Mesendoderm (in vitro differentiated cells): ENCODE measurements at regions not wholly inside any gene's neighbourhood (a gene's known extent, or its start where the extent isn't known, plus 50 kb on each side); places are given as distances from the start of the nearest gene placed in this dataset.

Experiments used
- DNase-seq: peaks from one replicate; pipeline ENCODE4 v3.0.0; 2013
- H2AK5ac ChIP-seq: 2 replicates; pipeline ENCODE4 v1.6.1; 2013; ENCODE audit warnings: low read length, inconsistent platforms
- H2BK120ac ChIP-seq: 2 replicates; pipeline ENCODE4 v1.6.1; 2013; ENCODE audit warnings: low read depth, mild to moderate bottlenecking, low read length, moderate library complexity, mixed read lengths
- H2BK15ac ChIP-seq: replicated peaks from 2 replicates; pipeline ENCODE4 v1.6.1; 2013; ENCODE audit warnings: low read depth, mild to moderate bottlenecking, moderate library complexity
- H2BK5ac ChIP-seq: 2 replicates; pipeline ENCODE4 v1.6.1; 2013; ENCODE audit warnings: low read length, inconsistent platforms
- H3K18ac ChIP-seq: 2 replicates; pipeline ENCODE4 v1.6.1; 2013; ENCODE audit warnings: mild to moderate bottlenecking, low read length, mixed read lengths
- H3K23ac ChIP-seq: one replicate; pipeline ENCODE4 v1.6.1; 2013; ENCODE audit warnings: low read length
- H3K27ac ChIP-seq: 2 replicates; pipeline ENCODE4 v1.5.1; 2013; ENCODE audit warnings: low read depth, mild to moderate bottlenecking, inconsistent platforms, low read length, moderate library complexity
- H3K27me3 ChIP-seq: 2 replicates; pipeline ENCODE4 v1.6.1; 2013; ENCODE audit warnings: low read length, control low read depth, mild to moderate bottlenecking, inconsistent platforms; ENCODE audit not compliant: insufficient read depth, poor library complexity
- H3K36me3 ChIP-seq: 2 replicates; pipeline ENCODE4 v1.6.1; 2013; ENCODE audit warnings: low read length, inconsistent platforms; ENCODE audit not compliant: control insufficient read depth, insufficient read depth
- H3K4ac ChIP-seq: one replicate; pipeline ENCODE4 v1.6.1; 2013; ENCODE audit warnings: low read depth, mild to moderate bottlenecking, low read length, moderate library complexity
- H3K4me1 ChIP-seq: 2 replicates; pipeline ENCODE4 v1.6.1; 2013; ENCODE audit warnings: low read depth, low read length, inconsistent platforms; ENCODE audit not compliant: control insufficient read depth
- H3K4me2 ChIP-seq: 2 replicates; pipeline ENCODE4 v1.6.1; 2013; ENCODE audit warnings: low read length
- H3K4me3 ChIP-seq: 2 replicates; pipeline ENCODE4 v1.5.1; 2013; ENCODE audit warnings: mild to moderate bottlenecking, low read length
- H3K56ac ChIP-seq: one replicate; pipeline ENCODE4 v1.6.1; 2013; ENCODE audit warnings: low read length
- H3K79me1 ChIP-seq: 2 replicates; pipeline ENCODE4 v1.6.1; 2013; ENCODE audit warnings: low read length, inconsistent platforms
- H3K79me2 ChIP-seq: 2 replicates; pipeline ENCODE4 v1.6.1; 2013; ENCODE audit warnings: mild to moderate bottlenecking, low read length; ENCODE audit not compliant: control insufficient read depth, insufficient read depth
- H3K9ac ChIP-seq: 2 replicates; pipeline ENCODE4 v1.6.1; 2013; ENCODE audit warnings: low read length, inconsistent platforms
- H4K5ac ChIP-seq: one replicate; pipeline ENCODE4 v1.6.1; 2013; ENCODE audit warnings: low read length
- H4K8ac ChIP-seq: one replicate; pipeline ENCODE4 v1.6.1; 2013; ENCODE audit warnings: low read depth, mild to moderate bottlenecking, control low read depth, low read length, moderate library complexity
- WGBS: extraction: QIAGEN DNeasy Blood & Tissue Kit; methylation state at CpG from one replicate; pipeline ENCODE4 v1.1.7; 2013; ENCODE audit warnings: low lambda C conversion rate, missing lambda C conversion rate; ENCODE audit not compliant: insufficient coverage; ENCODE audit errors: extremely low coverage; 5-methylcytosine and 5-hydroxymethylcytosine counted together

- H3K56ac ChIP-seq = no peak overlapping the region
- no peak for DNase-seq
- H2AK5ac ChIP-seq = no peak overlapping the region
- H3K36me3 ChIP-seq = no peaks in the 10 kb centered on the region
- H3K9ac ChIP-seq = no peak overlapping the region
- no peak overlapping the region for H4K5ac ChIP-seq
- H3K27me3 ChIP-seq = no peaks in the 10 kb centered on the region
- H3K79me2 ChIP-seq = peaks cover 5% of the 10 kb centered on the region
- H2BK15ac ChIP-seq = no peak overlapping the region
- no CpG with 5 or more reads among the region's 5 CpGs for WGBS
- H3K4me2 ChIP-seq = no peak overlapping the region
- H3K4me1 ChIP-seq = no peaks in the 10 kb centered on the region
- H3K4ac ChIP-seq = no peak overlapping the region
- H3K23ac ChIP-seq = no peak overlapping the region
- H3K18ac ChIP-seq = no peak overlapping the region
- H4K8ac ChIP-seq = no peak overlapping the region
- no peak overlapping the region for H2BK120ac ChIP-seq
- no peak overlapping the region for H2BK5ac ChIP-seq
- no peak overlapping the region for H3K4me3 ChIP-seq
- peaks cover 14% of the 10 kb centered on the region for H3K79me1 ChIP-seq
- H3K27ac ChIP-seq = no peak overlapping the region
Observed at GRCh38 chr15:62439543-62440016, 274.5 kb upstream of the C2CD4B start.

GRCh38 chr15:62440362-62441105, 275.4 kb upstream of the C2CD4B start:
- Histone ChIP-seq H3K4me2 (no peak overlapping the region), H3K4me1 (no peaks in the 10 kb centered on the region), H3K27me3 (no peaks in the 10 kb centered on the region), H2BK15ac (no peak overlapping the region), H3K9ac (no peak overlapping the region), H3K23ac (no peak overlapping the region), H3K79me1 (peaks cover 14% of the 10 kb centered on the region), H2BK5ac (no peak overlapping the region), H3K79me2 (peaks cover 5% of the 10 kb centered on the region), H2BK120ac (no peak overlapping the region), H4K8ac (no peak overlapping the region), H3K4me3 (no peak overlapping the region), H2AK5ac (no peak overlapping the region), H3K18ac (no peak overlapping the region), H3K4ac (no peak overlapping the region), H3K56ac (no peak overlapping the region), H3K36me3 (no peaks in the 10 kb centered on the region), H4K5ac (no peak overlapping the region), H3K27ac (no peak overlapping the region)
- no peak for DNase-seq
- no CpG with 5 or more reads among the region's 11 CpGs for WGBS

GRCh38 chr15:62444104-62445022, 279.3 kb upstream of the C2CD4B start:
- Histone ChIP-seq H3K79me1 (peaks cover 2% of the 10 kb centered on the region), H3K27me3 (no peaks in the 10 kb centered on the region), H4K8ac (no peak overlapping the region), H3K36me3 (no peaks in the 10 kb centered on the region), H2AK5ac (no peak overlapping the region), H3K4ac (no peak overlapping the region), H3K4me1 (peaks cover 4% of the 10 kb centered on the region), H2BK15ac (no peak overlapping the region), H2BK120ac (no peak overlapping the region), H3K79me2 (no peaks in the 10 kb centered on the region), H4K5ac (no peak overlapping the region), H3K23ac (no peak overlapping the region), H3K27ac (no peak overlapping the region), H3K9ac (no peak overlapping the region), H3K4me3 (no peak overlapping the region), H3K56ac (no peak overlapping the region), H3K4me2 (no peak overlapping the region), H2BK5ac (no peak overlapping the region), H3K18ac (no peak overlapping the region)
- no peak for DNase-seq
- WGBS = no CpG with 5 or more reads among the region's 8 CpGs

- H3K56ac ChIP-seq = no peak overlapping the region
- no peaks in the 10 kb centered on the region for H3K79me2 ChIP-seq
- no peaks in the 10 kb centered on the region for H3K27me3 ChIP-seq
- H2AK5ac ChIP-seq = no peak overlapping the region
- no peak overlapping the region for H4K5ac ChIP-seq
- H3K4me1 ChIP-seq = peaks cover 4% of the 10 kb centered on the region
- H3K79me1 ChIP-seq = peaks cover 2% of the 10 kb centered on the region
- no CpG with 5 or more reads among the region's 2 CpGs for WGBS
- H3K4ac ChIP-seq = no peak overlapping the region
- H3K4me2 ChIP-seq = no peak overlapping the region
- H3K27ac ChIP-seq = no peak overlapping the region
- H4K8ac ChIP-seq = no peak overlapping the region
- no peak overlapping the region for H3K9ac ChIP-seq
- no peak overlapping the region for H3K23ac ChIP-seq
- H2BK5ac ChIP-seq = no peak overlapping the region
- no peaks in the 10 kb centered on the region for H3K36me3 ChIP-seq
- H2BK120ac ChIP-seq = no peak overlapping the region
- H3K18ac ChIP-seq = no peak overlapping the region
- no peak for DNase-seq
- no peak overlapping the region for H2BK15ac ChIP-seq
- H3K4me3 ChIP-seq = no peak overlapping the region
Observed at GRCh38 chr15:62445244-62445643, 280.2 kb upstream of the C2CD4B start.

- no peak overlapping the region for H3K56ac ChIP-seq
- no peak overlapping the region for H3K27ac ChIP-seq
- H3K18ac ChIP-seq = no peak overlapping the region
- H3K79me2 ChIP-seq = no peaks in the 10 kb centered on the region
- no peaks in the 10 kb centered on the region for H3K27me3 ChIP-seq
- H2AK5ac ChIP-seq = no peak overlapping the region
- no peak overlapping the region for H2BK15ac ChIP-seq
- no peak overlapping the region for H2BK120ac ChIP-seq
- H4K8ac ChIP-seq = no peak overlapping the region
- H3K4me1 ChIP-seq = peaks cover 6% of the 10 kb centered on the region
- no peak for DNase-seq
- peaks cover 2% of the 10 kb centered on the region for H3K79me1 ChIP-seq
- H3K23ac ChIP-seq = no peak overlapping the region
- H2BK5ac ChIP-seq = no peak overlapping the region
- no peak overlapping the region for H4K5ac ChIP-seq
- WGBS = no CpG with 5 or more reads among the region's 5 CpGs
- no peak overlapping the region for H3K4me2 ChIP-seq
- H3K36me3 ChIP-seq = no peaks in the 10 kb centered on the region
- H3K4ac ChIP-seq = no peak overlapping the region
- H3K4me3 ChIP-seq = no peak overlapping the region
- H3K9ac ChIP-seq = no peak overlapping the region
Observed at GRCh38 chr15:62446984-62447383, 281.9 kb upstream of the C2CD4B start.
